B cell (primary cell): ENCODE measurements at regions not wholly inside any gene's neighbourhood (a gene's known extent, or its start where the extent isn't known, plus 50 kb on each side); places are given as distances from the start of the nearest gene placed in this dataset.
"Not testable (repeated sequence)": the region's sequence is repeated elsewhere in the genome, so short reads cannot be mapped to it uniquely, and the experiment has no call there.

ENCODE experiments used
- EZH2 ChIP-seq: IDR thresholded peaks from 2 replicates; pipeline ENCODE4 v1.6.1; 2012; ENCODE audit warnings: borderline replicate concordance, low read depth, mild to moderate bottlenecking, moderate library complexity, low read length; ENCODE audit not compliant: insufficient read depth, poor library complexity, severe bottlenecking
- TF ChIP-seq, protein P1 (sequence below): fragments of 200-600 bp; IDR thresholded peaks from one replicate; pipeline ENCODE4 v1.8.0; 2022; ENCODE audit warnings: antibody characterized with exemption, mild to moderate bottlenecking

DNA sequence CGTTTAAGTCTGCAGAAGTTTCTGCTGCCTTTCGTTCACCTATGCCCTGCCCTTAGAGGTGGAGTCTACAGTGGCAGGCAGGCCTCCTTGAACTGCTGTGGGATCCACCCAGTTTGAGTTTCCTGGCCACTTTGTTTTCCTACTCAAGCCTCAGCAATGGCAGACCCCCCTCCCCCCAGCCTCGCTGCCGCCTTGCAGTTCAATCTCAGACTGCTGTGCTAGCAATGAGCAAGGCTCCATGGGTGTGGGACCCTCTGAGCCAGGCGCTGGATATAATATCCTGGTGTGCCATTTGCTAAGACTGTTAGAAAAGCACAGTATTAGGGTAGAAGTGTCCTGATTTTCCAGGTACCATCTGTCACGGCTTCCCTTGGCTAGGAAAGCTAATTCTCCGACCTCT lies 792.6 kb upstream of the EPHA5 start:
- TF ChIP-seq, protein P1, sequence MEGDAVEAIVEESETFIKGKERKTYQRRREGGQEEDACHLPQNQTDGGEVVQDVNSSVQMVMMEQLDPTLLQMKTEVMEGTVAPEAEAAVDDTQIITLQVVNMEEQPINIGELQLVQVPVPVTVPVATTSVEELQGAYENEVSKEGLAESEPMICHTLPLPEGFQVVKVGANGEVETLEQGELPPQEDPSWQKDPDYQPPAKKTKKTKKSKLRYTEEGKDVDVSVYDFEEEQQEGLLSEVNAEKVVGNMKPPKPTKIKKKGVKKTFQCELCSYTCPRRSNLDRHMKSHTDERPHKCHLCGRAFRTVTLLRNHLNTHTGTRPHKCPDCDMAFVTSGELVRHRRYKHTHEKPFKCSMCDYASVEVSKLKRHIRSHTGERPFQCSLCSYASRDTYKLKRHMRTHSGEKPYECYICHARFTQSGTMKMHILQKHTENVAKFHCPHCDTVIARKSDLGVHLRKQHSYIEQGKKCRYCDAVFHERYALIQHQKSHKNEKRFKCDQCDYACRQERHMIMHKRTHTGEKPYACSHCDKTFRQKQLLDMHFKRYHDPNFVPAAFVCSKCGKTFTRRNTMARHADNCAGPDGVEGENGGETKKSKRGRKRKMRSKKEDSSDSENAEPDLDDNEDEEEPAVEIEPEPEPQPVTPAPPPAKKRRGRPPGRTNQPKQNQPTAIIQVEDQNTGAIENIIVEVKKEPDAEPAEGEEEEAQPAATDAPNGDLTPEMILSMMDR, result not testable (repeated sequence)
- not testable (repeated sequence) for TF ChIP-seq EZH2
